Neuronal stem cell (in vitro differentiated cells): ENCODE measurements at regions not wholly inside any gene's neighbourhood (a gene's known extent, or its start where the extent isn't known, plus 50 kb on each side); places are given as distances from the start of the nearest gene placed in this dataset.
"Not testable (repeated sequence)": the region's sequence is repeated elsewhere in the genome, so short reads cannot be mapped to it uniquely, and the experiment has no call there.

Experiments
- DNase-seq: peaks from one replicate; pipeline ENCODE4 v3.0.0-alpha.2; 2013; ENCODE audit warnings: low spot score
- H2AFZ ChIP-seq: one replicate; pipeline ENCODE4 v1.6.1; 2013; ENCODE audit warnings: mild to moderate bottlenecking, low read length, inconsistent platforms
- H2AK5ac ChIP-seq: 2 replicates; pipeline ENCODE4 v1.6.1; 2013; ENCODE audit warnings: low read depth, mild to moderate bottlenecking, inconsistent platforms, low read length, moderate library complexity, mixed read lengths
- H2BK120ac ChIP-seq: 2 replicates; pipeline ENCODE4 v1.6.1; 2013; ENCODE audit warnings: low read depth, mild to moderate bottlenecking, inconsistent platforms, low read length, moderate library complexity, mixed read lengths
- H2BK12ac ChIP-seq: one replicate; pipeline ENCODE4 v1.6.1; 2013; ENCODE audit warnings: low read length, inconsistent platforms
- H2BK15ac ChIP-seq: 2 replicates; pipeline ENCODE4 v1.6.1; 2013; ENCODE audit warnings: mild to moderate bottlenecking, low read length, inconsistent platforms, mixed read lengths
- H2BK5ac ChIP-seq: one replicate; pipeline ENCODE4 v1.6.1; 2013; ENCODE audit warnings: inconsistent platforms, mild to moderate bottlenecking, low read length, moderate library complexity
- H3K14ac ChIP-seq: one replicate; pipeline ENCODE4 v1.6.1; 2013; ENCODE audit warnings: low read length, inconsistent platforms
- H3K18ac ChIP-seq: 2 replicates; pipeline ENCODE4 v1.6.1; 2013; ENCODE audit warnings: low read length, inconsistent platforms
- H3K23ac ChIP-seq: 2 replicates; pipeline ENCODE4 v1.6.1; 2013; ENCODE audit warnings: low read depth, mild to moderate bottlenecking, mixed read lengths, low read length, inconsistent platforms; ENCODE audit not compliant: poor library complexity
- H3K27ac ChIP-seq: replicated peaks from 3 replicates; pipeline ENCODE4 v1.5.1; 2013; ENCODE audit warnings: low read length, inconsistent platforms
- H3K27me3 ChIP-seq, 3 experiments: 2 replicates each; pipeline ENCODE4 v1.6.1; 2013; ENCODE audit warnings: low read length in 3 of 3, mild to moderate bottlenecking in 2 of 3, inconsistent platforms in 1 of 3, low read depth in 1 of 3, mixed read lengths in 1 of 3, moderate library complexity in 1 of 3; ENCODE audit not compliant: control insufficient read depth in 3 of 3, insufficient read depth in 3 of 3
- H3K36me3 ChIP-seq, 2 donors: replicated peaks in 1 of 2; 2 replicates each; pipeline ENCODE4 v1.6.1; 2013; ENCODE audit warnings: low read length in 2 of 2; ENCODE audit not compliant: control insufficient read depth in 2 of 2, insufficient read depth in 2 of 2
- H3K4ac ChIP-seq: 2 replicates; pipeline ENCODE4 v1.6.1; 2013; ENCODE audit warnings: inconsistent platforms, mild to moderate bottlenecking, low read length, moderate library complexity
- H3K4me1 ChIP-seq, 2 donors: 1 replicate in 1 of 2; 2 replicates in 1 of 2; pipeline ENCODE4 v1.6.1; 2013; ENCODE audit warnings: low read length in 2 of 2, low read depth in 1 of 2; ENCODE audit not compliant: control insufficient read depth in 2 of 2, insufficient read depth in 1 of 2
- H3K4me2 ChIP-seq: one replicate; pipeline ENCODE4 v1.6.1; 2013; ENCODE audit warnings: mild to moderate bottlenecking, low read length, inconsistent platforms; ENCODE audit not compliant: insufficient read depth, poor library complexity, severe bottlenecking
- H3K4me3 ChIP-seq, 2 donors: 2 replicates each; pipeline ENCODE4 v1.5.1; 2013; ENCODE audit warnings: low read length in 2 of 2, mild to moderate bottlenecking in 2 of 2, inconsistent platforms in 1 of 2, moderate library complexity in 1 of 2
- H3K79me1 ChIP-seq: one replicate; pipeline ENCODE4 v1.6.1; 2013; ENCODE audit warnings: low read depth, mild to moderate bottlenecking, inconsistent platforms, low read length, moderate library complexity
- H3K9ac ChIP-seq: one replicate; pipeline ENCODE4 v1.6.1; 2013; ENCODE audit warnings: mild to moderate bottlenecking, low read depth, low read length, inconsistent platforms; ENCODE audit not compliant: poor library complexity
- H3K9me3 ChIP-seq, 2 donors: replicated peaks in 1 of 2; 2 replicates each; pipeline versions ENCODE3 to v1.6.1; 2013; ENCODE audit warnings: low read length in 2 of 2, mild to moderate bottlenecking in 2 of 2, inconsistent platforms in 1 of 2, low read depth in 1 of 2, mixed read lengths in 1 of 2, moderate library complexity in 1 of 2; ENCODE audit not compliant: control insufficient read depth in 2 of 2, insufficient read depth in 1 of 2
- H4K8ac ChIP-seq: one replicate; pipeline ENCODE4 v1.6.1; 2013; ENCODE audit warnings: low read depth, mild to moderate bottlenecking, inconsistent platforms, low read length, moderate library complexity
- H4K91ac ChIP-seq: one replicate; pipeline ENCODE4 v1.6.1; 2013; ENCODE audit warnings: low read length, low read depth, mild to moderate bottlenecking, inconsistent platforms; ENCODE audit not compliant: poor library complexity
- WGBS, 2 donors: extraction: QIAGEN DNeasy Blood & Tissue Kit; methylation state at CpG; one replicate each; pipeline ENCODE4 v1.1.7; 2013; ENCODE audit warnings: missing lambda C conversion rate in 2 of 2, mixed read lengths in 1 of 2; ENCODE audit not compliant: insufficient read length in 2 of 2, insufficient replicate concordance in 1 of 2; ENCODE audit errors: extremely low coverage in 2 of 2; 5-methylcytosine and 5-hydroxymethylcytosine counted together

GRCh38 chr4:141562649-141563048 lies 73.7 kb upstream of the IL15 start:
- no CpG with 5 or more reads among the region's 2 CpGs for WGBS, 2 donors
- Histone ChIP-seq H3K4me1 (no peaks in the 10 kb centered on the region), H3K23ac (no peak overlapping the region), H3K18ac (no peak overlapping the region), H3K14ac (no peak overlapping the region), H2BK5ac (no peak overlapping the region), H2AK5ac (no peak overlapping the region), H3K27ac (no peak overlapping the region), H3K79me1 (no peaks in the 10 kb centered on the region), H3K4me2 (no peak overlapping the region), H3K4me3 (no peak overlapping the region), H2BK15ac (no peak overlapping the region), H3K9me3 (no peaks in the 10 kb centered on the region), H4K8ac (no peak overlapping the region), H2BK120ac (no peak overlapping the region), H3K27me3 (no peaks in the 10 kb centered on the region), H2BK12ac (no peak overlapping the region), H3K4ac (no peak overlapping the region), H4K91ac (no peak overlapping the region), H2AFZ (no peak overlapping the region), H3K9ac (no peak overlapping the region), H3K36me3 (no peaks in the 10 kb centered on the region)
- no peak for DNase-seq

GRCh38 chr4:141563723-141564122 lies 72.7 kb upstream of the IL15 start:
- Histone ChIP-seq H3K18ac (no peak overlapping the region), H4K91ac (no peak overlapping the region), H3K14ac (no peak overlapping the region), H3K4me2 (no peak overlapping the region), H3K27ac (no peak overlapping the region), H2BK12ac (no peak overlapping the region), H3K36me3 (no peaks in the 10 kb centered on the region), H2BK120ac (no peak overlapping the region), H3K9ac (no peak overlapping the region), H2AFZ (no peak overlapping the region), H2BK15ac (no peak overlapping the region), H3K23ac (no peak overlapping the region), H4K8ac (no peak overlapping the region), H3K4ac (no peak overlapping the region), H3K4me1 (no peaks in the 10 kb centered on the region), H2BK5ac (no peak overlapping the region), H2AK5ac (no peak overlapping the region), H3K79me1 (no peaks in the 10 kb centered on the region), H3K4me3 (no peak overlapping the region), H3K27me3 (no peaks in the 10 kb centered on the region), H3K9me3 (no peaks in the 10 kb centered on the region)
- no peak for DNase-seq

- not testable (repeated sequence) for H2AFZ ChIP-seq, H3K79me1 ChIP-seq, H2BK15ac ChIP-seq, H3K27me3 ChIP-seq, H3K9me3 ChIP-seq, H3K4me2 ChIP-seq, H2BK12ac ChIP-seq, H2BK120ac ChIP-seq, H3K4ac ChIP-seq, H3K9ac ChIP-seq, DNase-seq, H4K91ac ChIP-seq, H3K14ac ChIP-seq, H3K27ac ChIP-seq, H3K4me3 ChIP-seq, H3K36me3 ChIP-seq, H3K18ac ChIP-seq, H3K4me1 ChIP-seq, H4K8ac ChIP-seq, H2BK5ac ChIP-seq, H2AK5ac ChIP-seq, H3K23ac ChIP-seq
- no CpG with 5 or more reads among the region's 15 CpGs for WGBS, 2 donors
Measured at GRCh38 chr4:141564961-141565360, 71.4 kb upstream of the IL15 start.

- Histone ChIP-seq H3K79me1 (no peaks in the 10 kb centered on the region), H2AK5ac (no peak overlapping the region), H2BK15ac (no peak overlapping the region), H2AFZ (no peak overlapping the region), H3K4me3 (no peak overlapping the region), H3K36me3 (no peaks in the 10 kb centered on the region), H3K9ac (no peak overlapping the region), H3K27me3 (no peaks in the 10 kb centered on the region), H2BK12ac (no peak overlapping the region), H3K4me1 (no peaks in the 10 kb centered on the region), H3K4ac (no peak overlapping the region), H3K23ac (no peak overlapping the region), H3K18ac (no peak overlapping the region), H2BK120ac (no peak overlapping the region), H3K14ac (no peak overlapping the region), H2BK5ac (no peak overlapping the region), H4K8ac (no peak overlapping the region), H4K91ac (no peak overlapping the region), H3K9me3 (no peaks in the 10 kb centered on the region), H3K27ac (no peak overlapping the region), H3K4me2 (no peak overlapping the region)
- DNase-seq: no peak
- no CpG with 5 or more reads among the region's 3 CpGs for WGBS, 2 donors
Measured at GRCh38 chr4:141565379-141566089, 70.8 kb upstream of the IL15 start.
